Cardiac fibroblast (primary cell): ENCODE measurements at regions not wholly inside any gene's neighbourhood (a gene's known extent, or its start where the extent isn't known, plus 50 kb on each side); places are given as distances from the start of the nearest gene placed in this dataset.

Experiments
- DNase-seq, 2 donors: peaks; one replicate each; pipeline versions ENCODE4 v3.0.0 to v3.0.0-alpha.2; 2010; ENCODE audit warnings: low read depth in 2 of 2
- H3K4me3 ChIP-seq, 2 donors: replicated peaks in 1 of 2; 1 replicate in 1 of 2; 2 replicates in 1 of 2; pipeline ENCODE4 v1.5.1; 2011; ENCODE audit warnings: low read depth in 2 of 2, low read length in 2 of 2, mild to moderate bottlenecking in 2 of 2, moderate library complexity in 1 of 2
- CTCF ChIP-seq: IDR thresholded peaks from one replicate; pipeline ENCODE4 v1.5.1; 2011; ENCODE audit warnings: low read depth, mild to moderate bottlenecking, low read length, inconsistent platforms

DNA sequence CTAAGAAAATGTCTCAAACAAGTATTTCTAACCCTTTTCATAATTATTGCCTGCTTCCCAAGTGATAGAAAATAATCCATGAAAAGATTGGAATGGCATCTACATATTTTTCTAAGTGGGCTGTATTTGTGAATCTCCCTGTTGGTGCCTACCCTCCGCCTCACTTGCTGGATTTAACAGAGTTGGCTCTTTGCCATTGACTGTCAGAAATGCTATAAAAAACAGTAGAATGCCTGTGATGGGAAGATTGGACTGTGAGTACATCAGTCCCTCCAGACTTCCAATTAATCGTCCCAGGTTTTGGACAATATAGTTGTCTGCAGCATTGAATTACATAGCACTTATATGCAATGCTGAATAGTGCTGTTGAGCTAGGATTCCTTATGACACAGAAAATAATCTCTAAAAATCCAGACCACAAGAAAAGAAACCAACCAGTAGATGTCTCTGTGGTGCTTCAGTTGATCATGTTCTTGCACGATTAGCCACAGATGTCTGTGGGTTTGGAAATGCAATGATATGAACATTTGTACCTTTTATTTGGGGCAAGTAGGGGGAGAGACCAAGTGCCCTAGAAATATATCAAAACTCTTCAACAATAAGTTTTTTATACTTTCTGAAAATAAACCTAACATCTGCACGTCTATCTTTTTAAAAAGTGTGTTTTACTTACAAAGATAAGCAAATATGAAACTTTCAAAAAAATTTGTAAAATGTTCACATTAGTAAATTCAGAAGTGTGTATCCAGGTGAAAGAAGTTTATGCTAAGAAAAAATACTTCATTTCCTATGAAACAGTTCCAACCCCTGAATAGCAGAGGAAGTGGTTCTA is 88.5 kb downstream of the DYNAP start:
- peak; percentile 89 to 93 for DNase-seq
- no peak overlapping the region for H3K4me3 ChIP-seq
- TF ChIP-seq CTCF: peak; percentile 56

DNA sequence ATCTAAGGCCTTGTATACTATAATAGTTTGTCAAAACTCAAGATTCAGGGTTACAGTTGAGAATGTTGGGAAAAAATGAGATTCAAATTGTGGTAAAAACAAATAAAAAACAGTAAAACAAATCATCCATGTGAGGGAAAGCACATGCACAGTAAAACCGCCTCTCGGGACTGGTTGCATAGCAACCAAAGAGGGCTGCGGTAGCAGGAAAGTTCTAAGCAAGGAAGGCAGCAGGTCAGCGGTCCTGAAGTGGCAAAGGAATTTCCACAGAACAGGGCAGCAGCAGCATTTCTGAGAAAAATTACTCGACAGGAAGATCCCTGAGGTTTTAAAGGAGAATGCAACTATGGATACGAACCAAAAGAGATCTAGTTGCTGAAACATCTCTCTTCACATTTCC is 93.7 kb downstream of the DYNAP start:
- no peak overlapping the region for H3K4me3 ChIP-seq
- TF ChIP-seq CTCF: no peak
- DNase-seq: peak; percentile 75 to 76

- TF ChIP-seq CTCF: no peak
- no peak overlapping the region for H3K4me3 ChIP-seq
- no peak for DNase-seq
These were observed 98.3 kb downstream of the DYNAP start for GRCh38 chr18:54689319-54689718.

DNA sequence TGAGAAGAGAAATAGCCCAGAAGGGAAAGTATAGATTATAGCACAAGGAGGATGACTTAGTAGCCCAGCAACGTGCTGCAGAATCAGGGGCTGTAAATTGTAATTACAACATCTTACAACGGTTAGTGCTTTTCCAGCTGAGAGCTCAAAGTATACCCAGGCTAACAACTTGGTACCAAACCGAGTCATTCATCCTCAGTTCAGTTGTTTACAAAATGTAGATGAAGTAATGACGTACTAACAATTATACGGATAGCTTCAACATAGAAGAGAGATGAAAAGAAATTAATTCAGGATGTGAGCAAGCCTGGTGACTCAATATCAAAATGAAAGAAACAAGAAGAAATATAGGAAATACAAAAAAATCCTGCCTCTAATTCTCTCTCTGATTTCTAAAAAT is 99.2 kb downstream of the DYNAP start:
- TF ChIP-seq CTCF: no peak
- H3K4me3 ChIP-seq: no peak overlapping the region
- DNase-seq: peak; percentile 16 to 61

GRCh38 chr18:54692463-54692862 is 101.4 kb downstream of the DYNAP start:
- H3K4me3 ChIP-seq: no peak overlapping the region
- no peak for DNase-seq
- TF ChIP-seq CTCF: no peak

GRCh38 chr18:54696616-54697293 is 105.7 kb downstream of the DYNAP start:
- TF ChIP-seq CTCF: no peak
- H3K4me3 ChIP-seq: no peak overlapping the region
- DNase-seq: no peak
